ENCODE measurements at regions not wholly inside any gene's neighbourhood (a gene's known extent, or its start where the extent isn't known, plus 50 kb on each side); places are given as distances from the start of the nearest gene placed in this dataset.

DNA sequence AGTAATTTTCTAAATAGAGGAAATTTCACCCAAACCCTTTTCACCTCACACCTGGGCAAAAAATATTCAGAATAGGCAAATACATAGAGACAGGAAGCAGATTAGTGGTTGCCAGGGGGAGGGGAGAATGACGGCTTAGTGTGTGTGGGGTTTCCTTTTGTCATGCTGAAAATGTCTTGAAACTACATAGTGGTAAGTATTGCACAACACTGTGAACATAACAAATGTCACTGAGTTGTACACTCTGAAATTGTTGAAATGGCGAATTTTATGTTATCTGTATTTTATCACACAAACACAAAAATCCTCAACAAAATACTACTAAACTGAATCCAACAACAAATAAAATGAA, 60.7 kb upstream of the PLAC1 start:
- DNase-seq, result peak; percentile 85
- in situ Hi-C loops (cut with MboI; ENCODE audit: low pct_unique_long_range_greater_than_20kb, low sequenced_read_pairs), result no loop called here

DNA sequence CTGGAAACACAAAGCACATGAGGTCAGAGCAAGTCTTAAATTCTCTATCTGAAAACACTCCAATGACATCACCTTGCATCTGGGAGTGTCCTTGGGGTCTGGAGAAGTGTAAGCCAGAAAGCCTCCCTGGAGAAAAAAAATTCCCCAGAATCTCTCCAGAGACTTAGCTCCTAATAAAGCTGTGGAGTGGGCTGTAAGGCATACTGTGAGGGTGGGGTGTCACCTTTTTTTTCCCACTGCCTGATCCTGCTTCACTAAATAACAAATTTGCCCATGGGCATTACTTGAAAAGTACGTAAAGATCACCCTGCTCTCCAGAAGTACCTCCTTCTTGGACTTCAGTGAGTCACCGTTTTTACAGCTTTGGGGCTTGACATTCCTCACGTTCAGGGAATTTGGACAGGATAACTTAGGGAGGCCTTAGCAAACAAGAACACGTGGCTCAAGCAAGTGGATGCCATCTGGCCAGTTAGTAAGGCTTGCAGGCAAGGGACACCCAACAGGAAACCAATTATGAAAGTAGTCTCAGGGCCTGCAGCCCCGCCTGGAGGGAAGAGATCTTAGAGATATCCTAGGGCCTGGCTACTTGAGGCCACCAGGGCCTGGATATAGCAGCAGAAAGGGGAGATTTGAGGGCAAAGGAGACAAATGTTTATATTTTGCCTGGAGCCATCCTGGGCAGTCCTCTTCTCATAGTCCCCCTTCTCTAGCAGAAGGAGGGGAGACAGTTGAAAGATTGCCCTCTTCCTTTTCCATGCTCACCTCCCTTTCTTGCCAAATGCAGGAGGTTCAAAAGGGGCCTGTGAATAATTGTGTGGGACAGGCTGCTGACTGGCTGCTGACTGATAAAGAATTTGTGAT, 60.1 kb upstream of the PLAC1 start:
- in situ Hi-C loops (cut with MboI; ENCODE audit: low pct_unique_long_range_greater_than_20kb, low sequenced_read_pairs), result no loop called here
- peak; percentile 75 for DNase-seq

DNA sequence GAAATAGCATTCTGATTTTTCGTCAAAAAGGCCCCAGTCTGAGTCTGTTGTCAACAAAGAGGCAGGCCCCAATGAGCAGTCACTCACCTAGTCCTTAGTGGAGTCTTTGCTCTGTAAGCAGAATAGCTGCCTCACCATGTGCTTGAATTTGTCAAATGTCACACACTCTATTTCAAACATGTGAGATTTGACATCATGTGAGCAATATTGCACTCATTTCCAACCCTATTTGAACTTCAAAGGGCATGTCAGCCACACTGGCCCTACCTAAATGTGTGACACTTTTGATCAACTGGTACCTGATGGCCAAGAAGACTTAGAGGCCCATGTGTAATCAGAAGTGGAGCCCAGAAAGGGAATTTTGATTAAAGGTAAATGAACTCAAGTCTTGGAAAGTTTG, 59.4 kb upstream of the PLAC1 start:
- no peak for DNase-seq
- in situ Hi-C loops (cut with MboI; ENCODE audit: low pct_unique_long_range_greater_than_20kb, low sequenced_read_pairs), result no loop called here

GRCh38 chrX:134716620-134717012, 58.3 kb upstream of the PLAC1 start:
- in situ Hi-C loops (cut with MboI; ENCODE audit: low pct_unique_long_range_greater_than_20kb, low sequenced_read_pairs), result no loop called here
- no peak for DNase-seq

DNA sequence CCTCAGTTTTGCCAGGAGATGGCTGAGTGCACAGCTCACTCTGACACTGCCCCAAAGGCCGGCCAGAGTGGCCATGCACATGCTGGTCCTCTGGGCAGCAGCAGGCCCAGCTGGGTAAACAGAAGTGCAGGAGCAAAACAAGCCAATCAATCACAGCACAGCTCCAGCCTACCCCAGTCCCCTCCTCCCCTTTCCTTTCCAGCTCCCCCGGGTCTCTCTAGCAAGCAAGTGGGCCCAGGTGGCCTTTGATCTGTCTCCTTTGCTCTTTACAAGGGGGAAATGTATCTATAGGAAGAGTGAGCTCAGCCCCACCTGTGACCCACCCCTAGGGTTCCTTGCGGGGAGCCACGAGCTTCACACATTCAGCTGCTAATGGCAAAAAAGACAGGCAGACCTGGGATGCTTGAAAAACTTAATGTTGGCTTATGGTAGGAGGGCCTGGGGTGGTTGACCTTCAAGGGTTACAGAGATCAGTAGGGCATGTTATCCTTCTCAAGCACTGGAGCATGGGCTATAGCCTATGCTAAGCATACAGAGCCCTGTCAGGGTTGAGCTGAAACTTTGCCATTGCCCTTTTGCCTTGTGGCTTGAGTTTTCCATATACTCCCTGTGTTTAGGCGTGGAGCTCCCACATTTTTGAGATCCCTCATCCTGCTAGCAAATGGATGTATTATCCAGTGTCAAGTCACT, 57.8 kb upstream of the PLAC1 start:
- no peak for DNase-seq
- in situ Hi-C loops (cut with MboI; ENCODE audit: low pct_unique_long_range_greater_than_20kb, low sequenced_read_pairs), result no loop called here

- in situ Hi-C loops (cut with MboI; ENCODE audit: low pct_unique_long_range_greater_than_20kb, low sequenced_read_pairs), result no loop called here
- DNase-seq, result no peak
These were observed 56.4 kb upstream of the PLAC1 start for GRCh38 chrX:134714633-134715110.

- DNase-seq, result no peak
- in situ Hi-C loops (cut with MboI; ENCODE audit: low pct_unique_long_range_greater_than_20kb, low sequenced_read_pairs), result no loop called here
These were observed 55.4 kb upstream of the PLAC1 start for GRCh38 chrX:134713618-134714107.

- DNase-seq, result no peak
- in situ Hi-C loops (cut with MboI; ENCODE audit: low pct_unique_long_range_greater_than_20kb, low sequenced_read_pairs), result no loop called here
These were observed 54.0 kb upstream of the PLAC1 start for GRCh38 chrX:134712272-134712671.

- DNase-seq, result no peak
- in situ Hi-C loops (cut with MboI; ENCODE audit: low pct_unique_long_range_greater_than_20kb, low sequenced_read_pairs), result no loop called here
These were observed 53.1 kb upstream of the PLAC1 start for GRCh38 chrX:134711135-134711921.

Data from KBM-7 (cell line).